GM19328 (cell line): ENCODE measurements at regions not wholly inside any gene's neighbourhood (a gene's known extent, or its start where the extent isn't known, plus 50 kb on each side); places are given as distances from the start of the nearest gene placed in this dataset.

Experiments
- ATAC-seq: cut with Tn5 transposase; IDR thresholded peaks from one replicate; pipeline ENCODE4 v1.9.1; 2021; ENCODE audit warnings: mild to moderate bottlenecking, moderate library complexity; ENCODE audit not compliant: unreplicated experiment

- peak; percentile 60 for ATAC-seq
Measured at GRCh38 chr4:42750091-42750490, 93.2 kb upstream of the ATP8A1 start.

GRCh38 chr4:42747971-42748370, 91.1 kb upstream of the ATP8A1 start:
- ATAC-seq = no peak

- no peak for ATAC-seq
Measured at GRCh38 chr4:42736527-42737195, 79.8 kb upstream of the ATP8A1 start.

DNA sequence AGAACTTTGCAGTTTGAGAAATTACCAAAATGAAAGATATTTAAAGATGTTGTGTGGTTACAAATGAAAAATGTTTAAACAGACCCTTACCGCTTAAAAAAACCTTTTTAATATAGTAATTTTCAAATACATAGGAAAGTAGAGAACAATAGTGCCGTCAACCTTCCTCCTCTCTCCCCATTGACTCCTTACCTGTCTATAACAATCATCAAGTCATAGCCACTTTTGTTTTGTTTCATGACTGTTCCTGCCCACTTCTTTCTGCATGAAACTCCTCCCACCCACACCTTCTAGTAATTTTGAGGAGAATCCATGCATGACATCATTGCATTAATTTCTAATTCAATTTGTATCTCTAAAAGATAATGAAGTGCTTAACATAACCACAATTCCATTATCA, 76.5 kb upstream of the ATP8A1 start:
- no peak for ATAC-seq

DNA sequence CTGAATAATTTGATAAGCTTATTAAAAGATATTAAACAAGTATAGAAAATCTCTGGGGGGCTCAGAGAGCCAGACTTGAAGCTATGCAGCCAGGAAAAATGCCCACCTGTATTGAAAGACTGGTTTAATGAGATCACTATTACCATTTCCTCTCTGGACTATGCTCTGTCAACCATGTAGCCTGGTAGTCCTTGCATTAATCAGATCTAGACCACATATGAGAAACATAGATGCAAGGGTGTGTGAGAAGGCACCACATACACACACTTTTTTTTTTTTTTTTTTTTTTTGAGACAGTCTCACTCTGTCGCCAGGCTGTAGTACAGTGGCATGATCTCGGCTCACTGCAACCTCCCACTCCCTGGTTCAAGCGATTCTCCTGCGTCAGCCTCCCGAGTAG, 75.9 kb upstream of the ATP8A1 start:
- peak; percentile 55 for ATAC-seq

- ATAC-seq = no peak
Measured at GRCh38 chr4:42729505-42730237, 72.8 kb upstream of the ATP8A1 start.

- no peak for ATAC-seq
Measured at GRCh38 chr4:42724451-42724850, 67.5 kb upstream of the ATP8A1 start.

DNA sequence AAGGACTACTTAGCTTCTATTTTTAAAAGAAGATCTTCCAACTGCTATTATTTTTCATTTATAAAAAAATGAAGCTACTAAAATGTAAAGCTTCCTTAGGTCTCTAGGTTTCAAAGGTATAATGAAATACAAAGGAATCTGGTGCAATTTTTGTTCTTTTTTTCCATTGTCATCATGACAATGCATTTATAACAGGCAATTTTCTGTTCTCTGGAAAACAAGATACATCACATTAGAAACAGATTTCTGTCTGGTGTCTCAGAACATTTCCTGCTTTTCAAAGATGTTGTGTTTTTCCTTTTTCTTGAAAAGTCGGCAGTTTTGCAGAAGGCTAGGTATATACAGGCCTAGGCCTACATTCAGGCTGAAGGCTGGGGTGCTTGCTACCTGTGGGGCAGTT, 63.6 kb upstream of the ATP8A1 start:
- ATAC-seq = no peak

- no peak for ATAC-seq
Measured at GRCh38 chr4:42719257-42719656, 62.4 kb upstream of the ATP8A1 start.

DNA sequence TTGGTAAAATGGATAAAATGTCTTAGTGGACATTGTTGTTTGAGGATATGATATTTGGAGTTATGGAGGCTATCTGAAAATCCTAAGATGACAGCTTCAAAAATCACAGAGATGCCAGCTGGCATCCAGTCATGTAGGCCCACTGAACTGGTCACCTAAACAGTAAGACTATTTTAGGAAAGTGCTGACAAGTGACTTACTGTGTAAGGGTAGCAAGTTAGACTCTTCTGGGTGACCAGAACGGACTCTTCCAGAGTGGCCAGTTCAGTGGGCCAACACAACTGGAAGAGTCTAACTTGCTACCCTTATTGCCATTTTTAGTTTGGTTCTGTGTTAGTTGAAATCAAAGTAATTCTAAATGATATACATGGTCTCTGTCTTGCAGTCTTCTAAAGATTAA, 61.4 kb upstream of the ATP8A1 start:
- ATAC-seq = no peak

- ATAC-seq = no peak
Measured at GRCh38 chr4:42716996-42717395, 60.1 kb upstream of the ATP8A1 start.

- no peak for ATAC-seq
Measured at GRCh38 chr4:42715807-42716482, 59.0 kb upstream of the ATP8A1 start.

GRCh38 chr4:42713391-42713790, 56.5 kb upstream of the ATP8A1 start:
- ATAC-seq = no peak

GRCh38 chr4:42712854-42713253, 55.9 kb upstream of the ATP8A1 start:
- no peak for ATAC-seq

- ATAC-seq = no peak
Measured at GRCh38 chr4:42711496-42711895, 54.6 kb upstream of the ATP8A1 start.

- ATAC-seq = no peak
Measured at GRCh38 chr4:42710761-42711160, 53.9 kb upstream of the ATP8A1 start.

DNA sequence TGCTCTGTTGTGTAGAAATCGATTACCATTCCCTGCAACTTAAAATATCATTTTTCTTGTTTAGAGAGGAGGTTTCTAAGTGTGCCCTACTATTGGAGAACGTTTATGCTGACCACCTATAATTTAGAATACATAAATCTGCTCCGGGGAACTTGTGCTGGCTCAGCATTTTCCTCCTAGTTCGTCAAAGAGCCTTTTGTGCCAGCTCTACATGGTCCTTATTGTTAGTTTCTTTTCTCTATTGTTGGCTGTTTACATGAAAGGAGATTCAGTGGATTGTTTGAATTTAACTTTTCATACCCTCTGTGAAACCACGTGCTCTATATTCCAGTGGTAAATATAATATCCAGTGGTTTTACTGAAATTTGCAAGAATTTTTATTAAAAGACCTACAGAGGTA, 53.4 kb upstream of the ATP8A1 start:
- no peak for ATAC-seq

DNA sequence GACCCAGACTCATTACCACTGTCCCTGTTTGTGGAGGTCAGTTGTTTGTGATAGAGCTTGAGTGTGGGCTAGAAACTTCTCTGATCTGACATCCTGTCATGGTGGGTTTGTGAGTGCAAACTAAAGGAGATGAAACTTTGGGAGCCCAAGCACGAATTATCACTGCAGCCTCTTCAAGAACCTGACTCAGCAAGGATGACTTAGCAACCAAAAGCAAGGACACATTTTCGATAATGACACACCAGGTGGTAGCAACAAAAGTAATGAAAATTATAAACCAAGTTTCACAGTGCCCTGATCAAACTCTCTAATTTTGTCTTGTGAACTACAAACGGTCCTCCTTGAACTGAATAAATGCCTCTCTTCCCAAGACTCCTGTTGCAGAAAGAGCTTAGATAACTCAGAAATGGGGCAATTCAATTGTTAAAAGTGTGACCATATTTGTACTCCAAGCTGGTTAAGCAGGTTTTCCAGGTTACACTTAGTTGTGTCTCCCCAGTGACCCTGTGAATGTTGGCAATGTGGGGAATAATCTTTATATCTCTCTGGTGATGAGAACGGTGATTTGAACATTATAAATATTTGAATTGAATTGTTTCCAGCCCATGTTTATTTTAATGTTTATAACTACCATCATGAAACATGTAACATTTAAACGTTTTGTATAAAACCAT, 52.6 kb upstream of the ATP8A1 start:
- ATAC-seq = no peak

GRCh38 chr4:42708625-42709024, 51.7 kb upstream of the ATP8A1 start:
- ATAC-seq = no peak
